Astrocyte (in vitro differentiated cells and primary cell): ENCODE measurements at regions not wholly inside any gene's neighbourhood (a gene's known extent, or its start where the extent isn't known, plus 50 kb on each side); places are given as distances from the start of the nearest gene placed in this dataset.

ENCODE experiments used
- CTCF ChIP-seq: IDR thresholded peaks from 2 replicates; pipeline ENCODE4 v1.5.1; 2011; ENCODE audit warnings: low read depth, mild to moderate bottlenecking, inconsistent platforms, low read length, moderate library complexity; ENCODE audit not compliant: insufficient read depth
- EZH2 ChIP-seq: IDR thresholded peaks from 2 replicates; pipeline ENCODE4 v1.6.1; 2012; ENCODE audit warnings: mild to moderate bottlenecking, low read length, inconsistent platforms; ENCODE audit not compliant: insufficient read depth

DNA sequence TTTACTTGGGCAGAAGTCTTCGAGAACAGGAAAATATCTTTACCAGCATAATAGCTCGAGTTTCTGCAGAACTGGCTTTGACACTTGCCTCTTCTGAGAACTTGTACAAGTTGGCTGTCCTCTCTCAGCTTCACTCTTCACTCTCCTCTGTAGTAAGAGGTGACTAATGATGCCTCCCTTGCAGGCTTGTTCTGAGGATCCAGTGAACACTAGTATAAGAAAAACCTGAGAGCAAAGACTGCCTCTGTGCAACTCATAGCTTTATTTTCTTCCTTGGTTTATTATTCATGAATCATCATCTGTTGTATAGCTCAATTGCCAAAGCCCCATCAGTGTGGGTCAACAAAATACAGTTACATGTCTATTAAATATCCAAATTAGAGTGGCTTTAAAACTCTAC lies 266.7 kb upstream of the CLNK start:
- TF ChIP-seq CTCF: no peak
- no peak for TF ChIP-seq EZH2
